SU-DHL-6 (cell line): ENCODE measurements at regions not wholly inside any gene's neighbourhood (a gene's known extent, or its start where the extent isn't known, plus 50 kb on each side); places are given as distances from the start of the nearest gene placed in this dataset.

Experiments used
- EZH2phosphoT487 ChIP-seq: fragments of 200-600 bp; sonication (generic), shearing (Covaris generic); conservative IDR thresholded peaks from 2 replicates; pipeline ENCODE4 v1.6.1; 2018; ENCODE audit warnings: mild to moderate bottlenecking, antibody characterized with exemption, low read length, moderate library complexity, mixed read lengths
- TF ChIP-seq, protein P1 (sequence below): fragments of 200-600 bp; sonication (generic); IDR thresholded peaks from one replicate; pipeline ENCODE4 v1.5.1; 2017; ENCODE audit warnings: antibody characterized with exemption, mild to moderate bottlenecking, low read length, moderate library complexity; ENCODE audit not compliant: insufficient read depth, poor library complexity, severe bottlenecking

DNA sequence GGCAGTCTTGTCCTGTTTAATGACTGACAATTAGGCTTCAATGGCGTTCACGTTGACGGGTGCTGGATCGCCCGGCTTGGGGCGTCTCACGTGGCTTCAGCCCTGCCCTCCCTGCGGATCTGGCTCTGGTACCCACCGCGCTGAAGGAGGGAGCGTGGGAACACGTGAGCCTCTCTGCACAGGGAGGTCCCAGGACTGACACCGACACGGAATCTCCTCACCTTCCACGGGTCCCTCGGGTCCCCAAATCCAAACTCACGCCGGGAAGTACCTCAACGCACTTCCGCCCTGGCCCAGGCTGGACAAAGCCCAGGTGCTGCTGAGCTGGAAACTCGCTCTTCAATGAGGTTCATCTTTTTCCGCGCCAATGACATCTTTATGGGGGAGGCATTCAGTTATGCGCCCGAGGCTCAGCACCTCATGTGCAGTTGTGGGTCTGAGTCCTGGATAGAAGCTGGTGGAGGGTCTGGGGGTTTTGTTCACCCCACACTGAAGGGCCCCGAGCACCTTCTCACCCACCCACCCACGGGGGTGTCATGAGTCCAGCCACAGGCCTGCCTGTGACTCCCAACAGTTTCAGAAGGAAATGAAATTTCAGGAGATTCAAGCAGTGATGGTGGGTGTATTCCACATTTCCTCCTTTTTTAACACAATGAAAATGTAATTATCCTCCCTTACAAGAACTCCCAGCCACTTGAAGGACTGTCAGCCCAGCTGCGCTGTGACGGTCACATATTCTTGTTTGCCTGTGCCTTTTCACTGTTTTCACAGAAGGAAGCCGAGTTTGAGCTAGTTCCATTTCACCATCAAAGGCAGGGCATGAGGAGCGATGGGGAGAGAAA, 251.7 kb upstream of the SFSWAP start:
- TF ChIP-seq, protein P1, sequence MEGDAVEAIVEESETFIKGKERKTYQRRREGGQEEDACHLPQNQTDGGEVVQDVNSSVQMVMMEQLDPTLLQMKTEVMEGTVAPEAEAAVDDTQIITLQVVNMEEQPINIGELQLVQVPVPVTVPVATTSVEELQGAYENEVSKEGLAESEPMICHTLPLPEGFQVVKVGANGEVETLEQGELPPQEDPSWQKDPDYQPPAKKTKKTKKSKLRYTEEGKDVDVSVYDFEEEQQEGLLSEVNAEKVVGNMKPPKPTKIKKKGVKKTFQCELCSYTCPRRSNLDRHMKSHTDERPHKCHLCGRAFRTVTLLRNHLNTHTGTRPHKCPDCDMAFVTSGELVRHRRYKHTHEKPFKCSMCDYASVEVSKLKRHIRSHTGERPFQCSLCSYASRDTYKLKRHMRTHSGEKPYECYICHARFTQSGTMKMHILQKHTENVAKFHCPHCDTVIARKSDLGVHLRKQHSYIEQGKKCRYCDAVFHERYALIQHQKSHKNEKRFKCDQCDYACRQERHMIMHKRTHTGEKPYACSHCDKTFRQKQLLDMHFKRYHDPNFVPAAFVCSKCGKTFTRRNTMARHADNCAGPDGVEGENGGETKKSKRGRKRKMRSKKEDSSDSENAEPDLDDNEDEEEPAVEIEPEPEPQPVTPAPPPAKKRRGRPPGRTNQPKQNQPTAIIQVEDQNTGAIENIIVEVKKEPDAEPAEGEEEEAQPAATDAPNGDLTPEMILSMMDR = no peak
- TF ChIP-seq EZH2phosphoT487 = no peak
